Activated CD4-positive, alpha-beta T cell treated with anti-CD3 and anti-CD28 coated beads for 48 hours (primary cell): ENCODE measurements at regions not wholly inside any gene's neighbourhood (a gene's known extent, or its start where the extent isn't known, plus 50 kb on each side); places are given as distances from the start of the nearest gene placed in this dataset.
"Not testable (repeated sequence)": the region's sequence is repeated elsewhere in the genome, so short reads cannot be mapped to it uniquely, and the experiment has no call there.

Source experiments
- DNase-seq: peaks from one replicate; pipeline ENCODE4 v3.0.0-alpha.2; 2020

GRCh38 chr10:38209332-38209731 lies 115.2 kb downstream of the ZNF37A start:
- no peak for DNase-seq

GRCh38 chr10:38209748-38210147 lies 115.6 kb downstream of the ZNF37A start:
- not testable (repeated sequence) for DNase-seq

DNA sequence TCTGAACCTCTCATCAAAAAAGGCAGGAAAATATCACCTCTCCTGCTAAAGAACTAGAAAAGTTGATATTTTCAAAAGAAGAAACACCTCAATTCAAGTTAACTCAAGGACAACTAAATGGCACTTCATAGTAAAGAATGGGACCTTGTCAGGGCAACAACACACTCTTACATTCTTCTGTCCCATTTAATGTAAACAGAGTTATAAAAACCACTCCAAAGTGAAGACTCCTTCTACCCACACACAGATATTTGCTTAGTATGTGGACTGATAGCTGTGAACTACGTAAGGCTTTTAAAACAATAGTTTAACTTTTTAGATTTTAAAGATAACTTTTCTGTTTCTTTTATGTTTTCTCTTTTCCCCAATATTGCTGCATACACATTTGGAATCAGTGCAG lies 118.3 kb downstream of the ZNF37A start:
- no peak for DNase-seq

DNA sequence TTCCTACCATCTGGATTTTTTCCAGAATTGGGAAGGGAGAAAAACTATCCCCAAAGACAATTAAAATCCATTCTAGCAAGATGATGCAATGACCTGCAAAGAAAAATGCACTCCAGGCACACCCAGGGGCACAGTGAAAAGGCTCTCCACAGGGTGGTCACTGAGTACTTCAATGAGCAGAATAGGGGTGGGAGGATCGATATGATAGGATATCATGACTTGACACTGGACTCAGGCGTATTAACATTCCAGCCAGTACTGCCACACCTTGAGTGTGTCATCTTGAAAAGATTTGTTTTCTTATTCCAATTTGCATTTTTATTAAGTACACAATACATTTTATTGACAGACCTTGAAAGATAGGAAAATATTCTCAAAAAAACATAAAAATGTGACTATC lies 132.2 kb downstream of the ZNF37A start:
- no peak for DNase-seq

GRCh38 chr10:38228394-38228793 lies 134.3 kb downstream of the ZNF37A start:
- DNase-seq: no peak

- DNase-seq: not testable (repeated sequence)
These were observed 144.3 kb downstream of the ZNF37A start for GRCh38 chr10:38238479-38238878.

DNA sequence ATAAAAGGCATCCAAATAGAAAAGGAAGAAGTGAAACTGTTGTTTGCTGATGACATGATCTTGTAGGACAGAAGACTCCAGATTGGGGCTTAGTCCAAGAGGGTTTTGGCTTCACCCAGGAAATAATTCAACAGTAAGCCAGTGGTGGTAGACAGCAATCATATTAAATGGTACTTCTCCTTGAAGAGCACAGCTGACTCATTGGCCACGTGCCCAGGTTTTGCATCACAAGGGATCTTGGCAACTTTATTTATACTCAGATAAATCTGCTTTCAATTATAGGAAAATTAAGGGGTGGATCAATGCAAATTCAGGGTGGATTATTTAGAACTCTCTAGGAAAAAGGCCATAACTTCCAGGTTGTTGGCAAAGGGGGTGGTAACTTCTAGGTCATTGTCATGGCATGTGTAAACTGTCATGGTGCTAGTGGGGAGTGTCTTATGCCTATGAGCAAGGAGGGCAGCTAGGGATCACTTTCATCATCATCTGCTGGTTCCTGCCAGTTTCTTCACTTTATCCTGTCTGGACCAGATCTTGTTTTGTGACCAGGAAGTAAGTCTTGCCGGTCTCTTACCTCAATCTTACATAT lies 148.0 kb downstream of the ZNF37A start:
- not testable (repeated sequence) for DNase-seq

DNA sequence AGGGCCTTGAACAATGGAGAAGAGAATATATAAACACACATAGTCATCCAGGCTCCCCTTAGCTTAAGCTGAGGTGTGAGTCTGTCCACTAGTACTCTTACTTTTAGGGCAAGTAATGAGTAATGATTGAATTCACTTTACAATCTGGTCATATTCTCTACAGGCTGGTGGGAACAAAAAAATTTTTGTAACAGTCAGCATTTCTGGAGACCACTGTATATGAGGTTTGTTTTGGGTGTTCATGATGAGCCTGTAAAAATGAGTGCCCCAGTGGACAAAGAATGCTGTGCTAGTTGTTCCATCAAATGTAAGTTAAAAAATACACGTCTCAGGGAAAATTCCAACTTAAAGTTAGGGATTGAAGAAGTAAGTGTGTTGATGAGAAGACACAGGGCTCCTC lies 154.0 kb downstream of the ZNF37A start:
- not testable (repeated sequence) for DNase-seq

GRCh38 chr10:38252551-38252950 lies 158.4 kb downstream of the ZNF37A start:
- DNase-seq: not testable (repeated sequence)

- DNase-seq: not testable (repeated sequence)
These were observed 173.4 kb downstream of the ZNF37A start for GRCh38 chr10:38267555-38267954.

DNA sequence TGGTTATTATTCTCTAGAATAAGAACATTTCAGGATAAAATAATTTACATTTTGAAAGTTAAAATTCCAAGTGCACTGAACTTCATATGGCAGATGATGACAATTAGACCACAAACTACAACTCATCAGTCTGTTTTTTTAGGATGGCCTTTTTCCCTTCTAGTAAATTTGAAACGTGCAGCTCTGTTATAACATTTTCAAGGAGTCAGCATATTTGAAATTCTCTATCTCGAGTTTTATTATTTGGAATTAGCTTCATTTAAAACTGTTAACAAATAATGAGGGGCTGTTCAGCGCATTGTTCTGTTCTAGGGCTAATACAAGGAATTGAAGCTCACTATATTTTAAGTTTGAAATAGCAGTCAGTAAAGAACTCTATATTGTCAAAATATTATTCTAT lies 176.9 kb downstream of the ZNF37A start:
- not testable (repeated sequence) for DNase-seq

DNA sequence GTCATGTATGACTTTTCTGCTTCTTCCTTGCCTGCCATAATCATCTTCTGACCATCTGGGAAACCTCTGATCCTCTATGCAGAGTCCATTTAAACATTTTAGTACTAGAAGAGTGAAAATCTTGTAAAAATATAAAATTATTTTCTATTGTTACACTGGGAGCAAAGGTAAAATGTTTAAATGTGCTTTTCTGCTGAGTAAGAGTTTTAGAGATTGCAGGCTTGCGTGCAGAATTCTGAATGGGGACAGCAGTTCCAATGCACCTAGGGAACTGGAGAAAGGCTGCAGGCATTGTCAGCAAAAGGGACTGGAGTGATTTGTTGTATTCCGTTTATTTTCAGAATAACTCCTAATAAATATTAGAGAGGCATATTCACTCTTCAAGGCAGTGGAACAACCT lies 180.7 kb downstream of the ZNF37A start:
- DNase-seq: not testable (repeated sequence)

DNA sequence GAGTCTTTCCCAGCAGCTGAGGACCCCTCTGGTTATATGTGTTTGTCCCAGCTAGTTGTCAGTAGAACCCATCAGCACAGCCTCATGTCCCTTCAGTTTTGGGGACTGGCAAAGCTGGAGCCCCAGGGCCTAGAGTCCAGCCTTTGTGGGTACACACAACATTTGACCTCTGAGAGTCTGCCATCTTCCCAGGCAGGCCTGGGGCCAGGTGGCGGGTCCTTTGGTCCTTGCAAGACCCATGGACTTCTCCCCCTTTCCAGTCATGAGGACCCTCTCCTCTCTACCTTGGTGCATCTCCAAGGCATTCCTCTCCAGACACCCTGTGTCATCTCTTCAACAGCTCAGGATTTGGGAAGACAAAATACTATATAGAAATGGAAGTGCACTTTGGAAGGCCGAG lies 198.4 kb downstream of the ZNF37A start:
- not testable (repeated sequence) for DNase-seq

DNA sequence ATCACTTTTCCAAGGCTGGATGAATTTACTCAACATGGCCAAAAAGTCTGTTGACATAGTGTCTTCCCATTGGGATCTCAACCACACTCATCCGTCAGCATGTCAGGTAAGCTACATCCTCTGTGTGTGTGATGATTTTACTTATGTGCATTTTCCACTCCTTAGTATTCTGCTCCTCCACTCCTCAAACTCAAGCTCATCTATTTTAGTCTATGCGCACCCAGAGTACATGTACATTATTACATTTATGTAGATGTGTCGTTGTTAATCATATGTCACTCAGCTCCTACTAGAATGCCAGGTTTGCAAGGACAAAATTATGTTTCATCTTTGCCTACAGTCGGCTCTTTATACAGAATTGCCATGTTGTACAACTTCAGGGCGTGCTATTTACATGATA lies 216.0 kb downstream of the ZNF37A start:
- DNase-seq: not testable (repeated sequence)

GRCh38 chr10:38315090-38315805 lies 221.1 kb downstream of the ZNF37A start:
- not testable (repeated sequence) for DNase-seq

DNA sequence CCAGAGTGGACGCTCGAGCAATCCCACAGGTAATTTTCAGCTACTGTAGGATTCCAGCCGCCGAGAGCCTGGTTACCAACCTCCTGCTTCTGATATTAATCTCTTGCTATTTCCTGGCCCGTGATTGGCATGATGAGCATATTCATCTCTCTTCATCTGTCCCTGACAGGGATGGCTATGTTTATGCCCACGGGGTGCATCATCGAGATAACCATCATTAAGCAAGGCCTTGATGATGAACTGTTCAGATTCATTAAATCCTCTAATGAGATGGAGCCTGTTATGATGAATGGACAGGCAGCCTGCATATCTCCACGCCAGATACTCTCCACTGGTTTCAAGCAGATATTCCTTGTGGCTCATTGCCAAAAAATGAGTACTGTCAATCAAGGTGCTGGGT lies 227.3 kb downstream of the ZNF37A start:
- DNase-seq: not testable (repeated sequence)

- not testable (repeated sequence) for DNase-seq
These were observed 236.2 kb downstream of the ZNF37A start for GRCh38 chr10:38330306-38330705.

DNA sequence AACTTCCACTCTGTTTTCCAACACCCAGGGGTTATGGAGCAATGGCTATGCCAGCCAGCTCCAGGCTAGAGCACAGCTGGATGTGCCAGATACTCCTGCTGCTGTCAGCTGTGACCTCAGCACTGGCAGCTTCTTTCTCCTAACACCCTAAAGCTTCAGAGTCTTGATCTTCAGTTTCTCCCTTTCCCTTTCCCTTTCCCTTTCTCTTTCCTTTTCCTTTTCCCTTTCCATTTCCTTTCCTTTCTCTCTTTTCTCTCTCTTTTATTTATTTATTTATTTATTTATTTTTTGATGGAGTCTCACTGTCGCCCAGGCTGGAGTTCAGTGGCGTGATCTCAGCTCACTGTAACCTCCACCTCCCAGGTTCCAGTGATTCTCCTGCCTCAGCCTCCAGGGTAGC lies 237.0 kb downstream of the ZNF37A start:
- not testable (repeated sequence) for DNase-seq

DNA sequence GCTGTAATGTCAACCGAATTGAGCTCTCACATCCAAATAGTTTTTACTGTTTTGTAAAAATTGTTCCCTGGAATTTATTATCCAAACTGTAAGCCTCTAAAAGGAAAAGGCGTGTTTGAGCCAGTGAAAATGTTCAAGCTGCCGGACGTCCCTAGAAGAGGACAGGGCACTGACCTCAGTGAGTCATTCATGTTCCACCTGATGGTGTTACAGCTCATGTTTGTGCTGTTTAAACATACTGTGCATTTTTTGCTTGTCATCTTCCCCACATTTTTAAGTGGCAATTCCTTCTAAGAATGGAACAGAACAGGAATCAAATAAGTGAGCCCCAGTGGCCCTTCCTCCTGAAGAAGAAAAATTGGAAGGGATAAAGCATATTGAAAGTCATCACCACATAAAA lies 239.6 kb downstream of the ZNF37A start:
- not testable (repeated sequence) for DNase-seq

DNA sequence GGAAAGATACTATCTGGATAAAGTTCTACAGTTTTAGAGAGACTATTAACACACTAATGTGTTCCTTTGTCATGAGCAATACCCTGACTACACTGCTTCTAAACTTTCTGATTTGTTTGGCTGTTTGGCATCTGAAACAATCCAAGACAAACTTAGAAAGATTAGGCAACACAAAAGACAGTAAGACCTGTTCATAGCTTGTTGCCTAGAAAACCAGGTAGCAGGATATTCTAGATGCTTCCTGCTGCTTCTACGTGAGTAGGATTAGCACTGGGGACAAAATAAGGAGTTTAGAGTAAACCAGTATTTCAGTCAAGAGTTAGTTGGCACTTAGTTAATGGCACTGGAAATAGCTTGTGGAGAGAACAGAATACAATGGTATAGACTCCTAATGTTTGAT lies 256.5 kb downstream of the ZNF37A start:
- DNase-seq: not testable (repeated sequence)

DNA sequence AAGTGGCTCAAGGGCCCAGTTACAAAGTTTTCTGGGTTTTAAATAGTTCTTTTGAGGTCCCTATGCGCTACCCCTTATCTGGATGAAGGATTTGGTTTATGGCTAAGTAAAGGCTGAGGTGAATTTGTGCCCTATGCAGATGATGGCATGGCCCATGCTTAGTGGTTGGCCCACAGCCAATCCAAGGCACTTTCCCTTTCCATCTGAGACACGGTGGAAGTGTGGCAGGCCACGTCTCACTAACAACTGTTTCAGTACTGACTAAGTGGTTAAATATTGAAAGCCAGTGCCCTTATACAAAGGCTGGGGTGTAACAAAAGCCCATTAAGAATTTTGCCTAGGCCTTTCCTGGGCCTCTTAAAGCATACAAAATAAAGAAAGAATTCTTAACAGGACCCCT lies 260.3 kb downstream of the ZNF37A start:
- peak; percentile 44 for DNase-seq

- peak; percentile 80 for DNase-seq
These were observed 261.9 kb downstream of the ZNF37A start for GRCh38 chr10:38355911-38356526.

- not testable (repeated sequence) for DNase-seq
These were observed 262.4 kb downstream of the ZNF37A start for GRCh38 chr10:38356527-38356926.

- not testable (repeated sequence) for DNase-seq
These were observed 268.4 kb downstream of the ZNF37A start for GRCh38 chr10:38362514-38362913.
